HG02610 (cell line): ENCODE measurements at regions not wholly inside any gene's neighbourhood (a gene's known extent, or its start where the extent isn't known, plus 50 kb on each side); places are given as distances from the start of the nearest gene placed in this dataset.

Source experiments
- ATAC-seq: cut with Tn5 transposase; IDR thresholded peaks from one replicate; pipeline ENCODE4 v1.9.1; 2021; ENCODE audit warnings: mild to moderate bottlenecking, moderate library complexity; ENCODE audit not compliant: unreplicated experiment

GRCh38 chr18:62665188-62665587, 50.2 kb upstream of the PHLPP1 start:
- ATAC-seq: no peak
